Activated T-helper 2 cell treated with anti-CD3 and anti-CD28 coated beads, Interferon-gamma antibody, Interleukin-2, Interleukin-4, amounts not matched to agents 10 μg/mL and 5 μg/mL and 100 μg/mL, durations not matched to agents 14 hours and 24 hours and 36 hours (primary cell): ENCODE measurements at regions not wholly inside any gene's neighbourhood (a gene's known extent, or its start where the extent isn't known, plus 50 kb on each side); places are given as distances from the start of the nearest gene placed in this dataset.
"Not testable (repeated sequence)": the region's sequence is repeated elsewhere in the genome, so short reads cannot be mapped to it uniquely, and the experiment has no call there.

ENCODE experiments used
- DNase-seq: peaks from one replicate; pipeline ENCODE4 v3.0.0; 2021; ENCODE audit warnings: low spot score
- H3K27ac Mint-ChIP-seq: one replicate; pipeline ENCODE4 v1.8.0; 2021; ENCODE audit warnings: mixed read lengths
- H3K27me3 Mint-ChIP-seq: one replicate; pipeline ENCODE4 v1.8.0; 2021; ENCODE audit warnings: low read depth, mixed read lengths
- H3K36me3 Mint-ChIP-seq: one replicate; pipeline ENCODE4 v1.8.0; 2021; ENCODE audit warnings: low read depth, mixed read lengths
- H3K4me1 Mint-ChIP-seq: one replicate; pipeline ENCODE4 v1.8.0; 2021; ENCODE audit warnings: low read depth, mixed read lengths
- H3K4me3 Mint-ChIP-seq: one replicate; pipeline ENCODE4 v1.8.0; 2021; ENCODE audit warnings: low read depth, mild to moderate bottlenecking, moderate library complexity, mixed read lengths
- H3K9me3 Mint-ChIP-seq: one replicate; pipeline ENCODE4 v1.8.0; 2021; ENCODE audit warnings: mixed read lengths
- intact Hi-C: fragments of 100-400 bp; cut with micrococcal nuclease; formaldehyde crosslinking; loops from one replicate; pipeline ENCODE4 v1.15.1; 2023

DNA sequence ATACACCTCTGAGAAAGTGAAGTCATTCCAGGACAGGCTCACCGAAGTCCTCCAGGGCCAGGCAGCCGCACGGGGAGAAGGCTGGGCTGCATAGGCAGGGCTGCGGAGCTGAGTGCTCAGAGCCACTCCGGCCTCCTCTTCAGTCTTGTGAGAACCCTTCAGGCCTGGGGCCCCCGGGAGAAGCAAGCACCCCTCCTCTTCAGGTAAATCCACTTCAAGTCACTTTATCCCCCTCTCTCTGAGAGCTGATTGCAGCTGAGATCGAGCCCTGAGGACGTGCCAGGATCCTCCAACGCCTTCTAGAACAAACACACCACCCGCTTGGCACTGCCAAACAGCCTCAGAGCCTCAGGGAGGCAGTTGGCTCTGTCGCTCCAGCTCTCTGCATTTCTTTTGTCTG lies 1526.3 kb downstream of the BRD1 start:
- no peak overlapping the region for H3K4me3 Mint-ChIP-seq

DNA sequence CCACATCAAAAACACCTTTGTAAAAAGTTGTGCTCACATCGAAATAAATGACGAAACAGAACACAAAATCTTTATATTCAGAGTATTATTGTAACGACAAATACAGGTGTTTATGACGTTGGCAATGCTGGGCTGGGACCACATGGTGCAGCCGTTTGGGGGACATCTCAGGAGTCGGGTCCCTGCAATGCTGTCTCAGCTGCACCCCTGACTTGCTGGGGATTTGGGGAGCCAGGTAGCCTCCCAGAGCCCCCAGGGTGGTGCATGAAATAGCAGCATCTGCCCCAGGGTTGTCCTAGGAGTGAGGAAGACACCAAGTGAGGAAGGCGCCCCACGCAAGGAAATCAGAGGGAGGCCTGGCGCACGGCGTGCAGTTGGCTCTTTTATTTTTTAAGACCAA lies 1526.8 kb downstream of the BRD1 start:
- Mint-ChIP-seq H3K36me3 (no peaks in the 10 kb centered on the region), H3K9me3 (no peaks in the 10 kb centered on the region), H3K4me3 (no peak overlapping the region), H3K27ac (no peak overlapping the region), H3K4me1 (no peaks in the 10 kb centered on the region), H3K27me3 (no peaks in the 10 kb centered on the region)
- intact Hi-C loops, result no loop called here
- DNase-seq, result no peak

More for the DNA sequence above, 1526.3 kb downstream of the BRD1 start:
- no peak for DNase-seq
- Mint-ChIP-seq H3K27ac (no peak overlapping the region), H3K27me3 (no peaks in the 10 kb centered on the region), H3K36me3 (no peaks in the 10 kb centered on the region), H3K4me1 (no peaks in the 10 kb centered on the region), H3K9me3 (no peaks in the 10 kb centered on the region)
- intact Hi-C loops, result no loop called here

DNA sequence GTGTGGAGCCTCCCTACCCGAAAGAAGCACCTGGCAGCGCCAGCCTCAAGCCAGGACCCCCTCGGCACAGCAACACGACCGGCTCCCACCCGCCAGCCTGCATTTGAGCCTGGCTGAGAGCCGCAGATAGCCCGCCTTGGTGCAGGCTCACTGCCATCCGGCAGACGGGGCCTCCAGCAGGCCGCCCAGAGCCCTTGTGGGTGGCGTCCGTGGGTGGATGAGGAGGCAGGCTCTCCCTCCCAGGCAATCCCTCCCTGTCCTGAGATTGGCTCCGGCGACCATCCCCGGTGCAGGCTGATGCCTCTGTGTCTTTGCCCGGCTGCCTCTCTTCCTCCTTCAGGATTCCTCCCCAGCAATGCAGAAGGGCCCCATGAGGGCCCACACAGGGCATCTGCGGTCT lies 1527.9 kb downstream of the BRD1 start:
- intact Hi-C loops, result no loop called here
- DNase-seq, result no peak
- Mint-ChIP-seq H3K36me3 (no peaks in the 10 kb centered on the region), H3K4me3 (no peak overlapping the region), H3K27ac (no peak overlapping the region), H3K4me1 (no peaks in the 10 kb centered on the region), H3K9me3 (no peaks in the 10 kb centered on the region), H3K27me3 (no peaks in the 10 kb centered on the region)

DNA sequence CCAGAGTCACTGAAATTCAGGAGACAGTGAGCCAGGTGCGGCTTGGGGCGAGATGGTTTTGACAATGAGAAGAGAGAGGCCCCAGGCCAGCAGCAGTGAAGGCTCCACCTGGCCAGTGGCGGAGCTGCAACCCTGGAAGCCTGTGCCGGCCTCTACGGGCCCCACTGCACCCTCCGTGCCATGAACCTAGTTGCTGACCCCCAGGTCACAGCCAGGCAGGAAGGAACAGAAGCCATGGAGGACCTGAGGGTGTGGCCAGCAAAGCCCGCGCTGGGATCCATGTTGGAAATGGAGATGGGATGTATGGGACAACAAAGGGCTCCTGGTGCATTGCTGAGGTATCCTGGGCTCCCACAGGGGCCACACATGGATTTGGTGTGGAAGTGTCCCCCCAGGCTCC lies 1528.5 kb downstream of the BRD1 start:
- intact Hi-C loops, result no loop called here
- no peak overlapping the region for H3K27ac Mint-ChIP-seq
- no peaks in the 10 kb centered on the region for H3K4me1 Mint-ChIP-seq
- H3K9me3 Mint-ChIP-seq, result no peaks in the 10 kb centered on the region
- no peaks in the 10 kb centered on the region for H3K27me3 Mint-ChIP-seq
- DNase-seq, result no peak
- H3K36me3 Mint-ChIP-seq, result no peaks in the 10 kb centered on the region
- H3K4me3 Mint-ChIP-seq, result no peak overlapping the region

DNA sequence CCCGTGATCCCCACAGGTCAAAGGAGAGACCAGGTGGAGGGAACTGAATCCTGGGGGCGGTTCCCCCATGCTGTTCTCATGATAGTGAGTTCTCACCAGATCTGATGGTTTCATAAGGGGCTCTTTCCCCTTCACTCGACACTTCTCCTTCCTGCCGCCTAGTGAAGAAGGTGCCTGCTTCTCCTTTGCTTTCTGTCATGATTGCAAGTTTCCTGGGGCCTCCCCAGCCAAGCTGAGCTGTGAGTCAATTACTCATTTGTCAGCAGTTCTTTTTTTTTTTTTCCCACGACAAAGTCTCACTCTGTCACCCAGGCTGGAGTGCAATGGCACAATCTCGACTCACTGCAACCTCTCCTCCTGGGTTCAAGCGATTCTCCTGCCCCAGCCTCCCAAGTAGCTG lies 1530.4 kb downstream of the BRD1 start:
- no peaks in the 10 kb centered on the region for H3K36me3 Mint-ChIP-seq
- intact Hi-C loops, result no loop called here

DNA sequence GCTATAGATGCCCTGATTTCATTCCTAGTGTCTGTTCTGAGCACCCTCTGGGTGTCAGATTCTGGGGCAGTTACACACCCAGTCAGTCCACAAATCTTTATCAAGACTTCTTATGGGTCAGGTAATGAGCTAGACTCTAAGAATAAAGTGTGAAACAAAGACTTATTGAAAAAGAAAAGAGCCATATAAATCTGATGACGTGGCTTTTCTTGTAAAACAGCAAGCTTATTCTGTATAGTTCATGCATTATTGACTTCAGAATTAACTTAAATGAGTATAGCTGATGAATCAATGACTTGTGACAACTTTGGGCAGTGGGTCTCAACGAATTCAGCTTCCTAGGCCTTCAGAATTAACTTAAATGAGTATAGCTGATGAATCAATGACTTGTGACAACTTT lies 1527.5 kb downstream of the TBC1D22A start:
- intact Hi-C loops, H3K27ac Mint-ChIP-seq, DNase-seq, H3K27me3 Mint-ChIP-seq, H3K36me3 Mint-ChIP-seq, H3K4me3 Mint-ChIP-seq, H3K4me1 Mint-ChIP-seq, H3K9me3 Mint-ChIP-seq: not testable (repeated sequence)

More for the DNA sequence above, 1530.4 kb downstream of the BRD1 start:
- Mint-ChIP-seq H3K27me3 (no peaks in the 10 kb centered on the region), H3K4me3 (no peak overlapping the region), H3K27ac (no peak overlapping the region), H3K4me1 (no peaks in the 10 kb centered on the region), H3K9me3 (no peaks in the 10 kb centered on the region)
- no peak for DNase-seq

DNA sequence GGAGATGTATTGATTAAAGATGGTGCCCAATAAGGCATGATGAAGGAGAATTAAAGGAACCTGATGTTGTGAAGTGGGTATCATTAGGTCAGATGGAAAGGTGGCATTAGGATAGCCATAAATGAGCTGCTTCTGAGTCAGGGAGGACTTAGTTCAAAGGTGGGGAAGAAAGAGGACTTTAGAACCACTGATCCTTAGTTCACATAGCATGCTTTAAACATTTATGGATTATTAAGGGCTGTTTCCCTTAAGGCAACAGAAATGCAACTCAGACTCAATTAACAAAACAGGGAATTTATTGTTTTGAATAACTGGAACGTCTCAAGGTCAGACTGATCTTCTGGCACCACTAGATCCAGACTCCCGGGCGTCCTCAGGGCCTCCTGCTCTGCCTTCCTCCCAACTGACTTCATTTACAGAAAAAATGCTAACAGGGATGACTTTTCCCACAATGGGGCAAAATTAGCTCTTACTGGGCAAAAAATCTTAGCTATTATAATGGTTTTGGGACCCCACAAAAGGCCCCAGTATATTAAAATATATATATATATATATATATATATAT lies 1526.0 kb downstream of the TBC1D22A start:
- intact Hi-C loops, result no loop called here
- Mint-ChIP-seq H3K36me3 (no peaks in the 10 kb centered on the region), H3K27me3 (no peaks in the 10 kb centered on the region), H3K4me1 (no peaks in the 10 kb centered on the region), H3K4me3 (no peak overlapping the region), H3K9me3 (no peaks in the 10 kb centered on the region), H3K27ac (no peak overlapping the region)
- DNase-seq, result no peak

DNA sequence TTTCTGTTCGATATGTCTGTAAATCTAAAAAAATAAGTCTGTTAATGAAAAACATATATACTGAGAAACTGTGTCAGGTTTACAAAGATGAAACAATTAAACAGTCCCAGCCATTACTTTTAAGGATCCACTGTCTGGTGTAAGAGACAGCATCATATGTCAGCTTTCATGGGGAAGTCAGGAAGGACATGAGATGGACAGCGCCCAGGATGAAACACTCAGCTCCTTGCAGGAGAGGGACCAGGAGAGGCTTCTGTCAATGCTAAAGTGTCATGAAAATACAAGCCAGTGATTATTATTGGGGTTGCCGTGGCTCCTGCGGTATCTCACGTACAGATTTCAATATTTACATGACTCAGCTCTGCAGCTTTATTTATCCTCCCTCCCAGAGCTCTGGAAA lies 1524.6 kb downstream of the TBC1D22A start:
- Mint-ChIP-seq H3K27me3 (no peaks in the 10 kb centered on the region), H3K36me3 (no peaks in the 10 kb centered on the region), H3K4me1 (no peaks in the 10 kb centered on the region), H3K4me3 (no peak overlapping the region), H3K9me3 (no peaks in the 10 kb centered on the region), H3K27ac (no peak overlapping the region)
- intact Hi-C loops, result no loop called here
- no peak for DNase-seq

DNA sequence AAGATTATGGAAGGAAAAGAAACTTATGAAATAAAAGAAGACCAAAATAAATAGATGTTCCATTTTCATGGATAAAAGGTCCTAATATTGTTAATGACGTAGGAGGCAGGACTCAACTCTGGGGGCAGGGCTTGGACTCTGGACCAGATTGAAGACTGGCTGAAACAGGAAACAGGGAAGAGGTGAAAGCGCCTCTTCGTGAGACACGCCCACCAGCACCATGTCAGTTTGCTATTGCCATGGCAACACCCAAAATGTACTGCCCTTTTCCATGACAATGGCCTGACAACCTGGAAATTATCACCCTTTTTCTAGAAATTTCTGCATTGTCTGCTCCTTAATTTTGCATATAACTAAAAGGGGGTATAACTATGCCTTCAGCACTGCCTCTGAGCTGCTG lies 1522.2 kb downstream of the TBC1D22A start:
- Mint-ChIP-seq H3K4me3 (no peak overlapping the region), H3K27me3 (no peaks in the 10 kb centered on the region), H3K36me3 (no peaks in the 10 kb centered on the region), H3K9me3 (no peaks in the 10 kb centered on the region), H3K4me1 (no peaks in the 10 kb centered on the region), H3K27ac (no peak overlapping the region)
- DNase-seq, result no peak
- intact Hi-C loops, result no loop called here

DNA sequence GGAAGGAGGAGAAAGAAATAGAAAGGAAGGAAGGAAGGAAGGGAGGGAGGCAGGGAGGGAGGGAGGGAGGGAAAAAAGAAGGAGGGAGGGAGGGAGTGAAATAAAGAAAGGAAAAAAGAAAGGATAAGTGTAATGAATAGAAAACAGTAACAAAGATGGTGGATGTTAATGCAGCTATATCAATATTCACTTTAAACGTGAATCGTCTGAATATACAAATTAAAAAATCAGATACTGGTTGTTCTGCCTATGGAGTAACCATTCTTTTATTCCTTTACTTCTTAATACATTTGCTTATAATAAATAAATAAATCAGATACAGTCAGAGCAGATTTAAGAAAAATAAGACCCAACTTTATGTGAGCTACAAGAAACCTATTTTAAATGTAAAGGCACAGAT lies 1520.4 kb downstream of the TBC1D22A start:
- intact Hi-C loops, result no loop called here
- DNase-seq, result no peak
- H3K4me1 Mint-ChIP-seq, result no peaks in the 10 kb centered on the region
- H3K9me3 Mint-ChIP-seq, result no peaks in the 10 kb centered on the region
- no peaks in the 10 kb centered on the region for H3K27me3 Mint-ChIP-seq
- no peak overlapping the region for H3K27ac Mint-ChIP-seq
- H3K36me3 Mint-ChIP-seq, result no peaks in the 10 kb centered on the region
- H3K4me3 Mint-ChIP-seq, result no peak overlapping the region

DNA sequence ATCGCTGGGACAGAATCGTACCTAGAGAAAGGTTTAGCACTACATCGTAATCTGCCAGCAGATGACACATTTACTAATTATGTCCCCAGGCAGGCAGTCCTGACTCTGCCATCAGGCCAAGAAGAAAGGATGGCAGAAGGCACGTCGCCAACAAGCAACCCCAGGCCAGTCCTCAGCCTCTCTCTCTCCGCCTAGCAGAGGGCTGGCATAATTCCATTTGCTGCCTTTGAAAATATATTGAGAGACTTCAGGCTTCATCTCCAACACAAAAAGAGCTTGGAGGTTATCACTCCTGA lies 1517.0 kb downstream of the TBC1D22A start:
- no peak for DNase-seq
- Mint-ChIP-seq H3K27me3 (no peaks in the 10 kb centered on the region), H3K9me3 (no peaks in the 10 kb centered on the region), H3K27ac (no peak overlapping the region), H3K36me3 (no peaks in the 10 kb centered on the region), H3K4me3 (no peak overlapping the region), H3K4me1 (no peaks in the 10 kb centered on the region)
- intact Hi-C loops, result no loop called here

DNA sequence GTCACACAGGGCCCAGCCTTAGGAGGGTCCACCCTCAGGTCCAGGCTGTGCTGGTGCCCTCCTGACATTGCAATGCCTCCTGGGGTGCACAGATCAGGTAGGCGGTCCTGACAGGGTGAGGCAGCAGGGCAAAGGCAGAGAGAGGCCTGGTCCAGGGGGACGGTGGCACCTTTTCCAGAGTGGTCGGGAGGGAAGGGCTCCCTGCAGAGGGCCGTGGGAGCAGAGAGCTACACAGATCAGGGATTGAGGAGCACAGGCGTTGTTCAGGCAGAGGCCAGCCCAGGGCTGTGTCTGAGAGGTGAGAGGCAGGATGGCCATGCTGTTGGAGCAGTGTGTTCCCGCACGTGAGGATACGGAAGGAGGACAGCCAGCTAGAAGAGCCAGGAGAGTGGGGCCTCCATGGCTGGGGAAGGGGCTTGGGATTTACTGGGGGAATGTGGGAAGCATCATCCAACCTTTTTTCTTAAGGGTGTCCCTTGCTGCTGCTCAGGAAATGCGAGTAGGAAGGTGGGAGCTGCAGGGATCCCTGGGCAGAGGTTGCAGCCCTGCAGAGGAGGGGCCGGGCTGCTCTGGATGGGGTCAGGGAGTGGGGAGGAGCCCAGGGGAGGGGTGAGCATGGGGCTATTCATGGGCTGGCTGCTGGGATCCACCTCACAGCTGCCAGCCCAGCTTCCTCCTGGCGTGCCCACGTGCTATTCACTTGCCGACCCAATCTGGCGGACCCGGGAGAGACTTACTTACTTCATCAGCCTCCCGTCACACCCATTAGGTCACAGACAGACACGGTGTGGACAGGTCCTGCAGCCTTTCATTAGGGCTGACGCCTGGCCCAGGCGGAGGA lies 1516.4 kb downstream of the TBC1D22A start:
- intact Hi-C loops, result no loop called here
- Mint-ChIP-seq H3K27ac (no peak overlapping the region), H3K27me3 (no peaks in the 10 kb centered on the region), H3K9me3 (no peaks in the 10 kb centered on the region), H3K4me3 (no peak overlapping the region), H3K4me1 (no peaks in the 10 kb centered on the region), H3K36me3 (no peaks in the 10 kb centered on the region)
- DNase-seq, result no peak

DNA sequence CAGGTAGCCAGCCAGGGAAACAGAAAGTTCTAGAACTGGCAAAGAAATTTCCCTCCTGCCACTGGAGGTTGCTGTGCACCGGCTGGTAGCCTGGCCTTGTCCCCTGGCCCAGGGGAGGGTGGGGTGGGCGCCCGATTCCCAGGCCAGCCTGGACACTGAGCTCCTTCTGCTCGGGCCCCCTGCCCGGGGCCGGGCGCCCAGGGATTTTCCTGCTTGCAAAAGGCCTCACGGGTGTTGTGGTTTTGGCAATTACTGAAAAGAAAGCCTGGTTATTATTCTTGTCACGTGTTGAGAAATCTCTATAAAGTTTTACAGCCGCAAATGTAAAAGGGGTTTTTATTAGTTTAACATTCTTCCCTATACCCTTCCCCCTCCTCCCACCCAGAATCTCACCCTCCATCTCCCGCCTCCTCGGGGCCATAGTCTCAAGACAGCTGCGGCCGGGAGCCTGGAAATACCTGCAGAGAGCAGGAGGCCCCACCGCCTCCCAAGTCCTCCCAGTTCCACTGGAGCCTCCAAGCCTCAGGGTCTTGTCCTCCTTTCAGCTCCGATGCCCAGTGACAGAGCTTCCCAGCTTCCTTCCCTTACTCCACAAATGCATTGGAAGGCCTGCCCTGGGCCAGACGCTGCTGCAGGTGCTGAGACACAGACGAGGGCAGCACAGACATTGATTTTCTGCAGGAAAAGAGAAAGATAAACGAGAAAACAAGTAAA lies 1515.6 kb downstream of the TBC1D22A start:
- H3K4me1 Mint-ChIP-seq, result no peaks in the 10 kb centered on the region
- intact Hi-C loops, result no loop called here
- no peaks in the 10 kb centered on the region for H3K27me3 Mint-ChIP-seq
- H3K4me3 Mint-ChIP-seq, result no peak overlapping the region
- no peak overlapping the region for H3K27ac Mint-ChIP-seq
- H3K9me3 Mint-ChIP-seq, result no peaks in the 10 kb centered on the region
- H3K36me3 Mint-ChIP-seq, result no peaks in the 10 kb centered on the region
- DNase-seq, result no peak
